GM19043 (cell line): ENCODE measurements at regions not wholly inside any gene's neighbourhood (a gene's known extent, or its start where the extent isn't known, plus 50 kb on each side); places are given as distances from the start of the nearest gene placed in this dataset.

Experiments
- ATAC-seq: cut with Tn5 transposase; IDR thresholded peaks from one replicate; pipeline ENCODE4 v1.9.1; 2021; ENCODE audit warnings: low read depth; ENCODE audit not compliant: unreplicated experiment

DNA sequence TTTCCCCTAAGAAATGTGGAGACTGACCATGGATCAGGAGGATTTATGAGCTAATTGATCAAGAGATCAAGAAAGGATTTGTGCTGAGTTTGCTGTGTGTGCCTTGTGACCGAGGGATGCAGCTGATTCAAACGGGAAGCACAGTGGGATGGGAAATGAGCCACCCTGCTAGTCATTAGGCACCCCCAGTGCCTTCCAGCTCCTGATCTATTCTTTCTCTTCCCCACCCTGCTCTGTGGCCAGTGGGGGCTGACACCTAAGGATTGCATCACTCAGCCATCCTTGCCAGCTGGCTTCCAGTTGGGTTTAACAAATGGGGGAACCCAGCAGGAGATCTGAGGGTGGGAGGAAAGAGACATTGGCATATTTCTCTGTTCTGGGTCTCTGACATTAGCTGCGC, 132.2 kb upstream of the CXCR4 start:
- ATAC-seq, result no peak

DNA sequence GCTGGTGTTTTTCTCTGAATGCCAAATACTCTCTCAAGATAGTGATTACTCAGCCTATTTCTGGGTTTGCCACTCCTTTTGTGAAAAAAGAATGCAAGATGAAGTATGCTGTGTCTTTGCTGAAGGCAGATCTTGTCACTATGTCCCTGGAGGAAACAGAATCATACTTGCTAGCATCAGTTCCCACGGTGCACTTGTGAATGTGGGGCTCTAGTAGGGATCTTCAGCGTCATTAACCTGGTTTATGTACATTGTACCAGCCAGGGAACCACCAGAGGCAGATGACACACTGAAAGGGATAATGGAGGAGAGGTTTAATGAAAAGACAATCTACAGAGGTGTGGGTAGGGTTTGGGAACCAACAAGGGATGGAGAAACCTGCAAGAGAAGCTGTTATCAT, 131.0 kb upstream of the CXCR4 start:
- no peak for ATAC-seq

DNA sequence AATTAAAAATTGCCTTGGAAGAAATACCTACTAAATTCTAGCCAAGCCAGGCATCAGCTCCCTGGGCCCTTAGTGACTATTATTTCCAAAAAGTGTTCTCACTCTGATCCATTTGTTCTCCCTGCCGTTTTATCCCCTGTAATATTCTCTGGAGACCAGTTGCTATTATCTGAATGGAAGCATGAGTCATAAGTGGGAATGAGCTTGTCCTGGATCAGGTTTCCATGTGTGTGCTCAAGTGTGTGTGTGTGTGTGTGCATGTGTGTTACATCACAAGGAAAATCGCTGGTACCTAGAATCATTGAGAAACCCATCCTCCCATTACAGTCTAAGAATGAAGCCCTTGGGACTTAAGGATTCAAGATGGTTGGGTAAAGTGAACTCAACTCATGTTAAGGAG, 130.3 kb upstream of the CXCR4 start:
- ATAC-seq, result no peak

DNA sequence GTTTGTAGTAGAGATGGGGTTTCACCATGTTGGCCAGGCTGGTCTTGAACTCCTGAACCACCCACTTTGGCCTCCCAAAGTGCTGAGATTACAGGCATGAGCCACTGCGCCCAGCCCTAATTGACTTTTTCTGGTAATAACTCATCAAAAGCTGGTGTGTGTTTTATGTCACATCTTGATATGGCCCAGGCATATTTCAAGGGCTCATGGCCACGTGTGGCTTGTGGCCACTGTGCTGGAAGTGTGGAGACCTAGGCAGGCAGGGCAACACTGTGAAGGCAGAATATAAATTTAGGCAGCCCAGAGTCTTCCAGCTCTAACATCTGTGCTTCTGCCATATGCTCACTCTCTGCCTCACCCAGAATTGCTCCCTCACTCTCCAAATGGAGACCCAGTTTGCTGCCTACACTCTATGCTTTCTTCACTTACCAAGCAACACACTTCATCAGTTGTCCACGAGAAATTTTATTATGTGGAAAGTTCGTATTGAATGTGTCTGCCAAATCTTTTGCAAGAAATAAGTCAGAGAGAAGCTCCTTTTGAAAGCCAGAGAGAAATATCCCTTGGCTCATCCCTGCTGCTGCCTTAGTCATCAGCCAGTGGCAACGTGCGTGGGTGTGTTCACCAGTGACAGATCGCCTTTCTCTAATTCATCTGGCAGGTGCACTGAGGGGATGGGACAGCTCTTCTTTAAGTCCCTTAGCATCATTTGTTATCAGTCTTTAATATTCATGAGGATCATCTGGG, 129.4 kb upstream of the CXCR4 start:
- ATAC-seq, result no peak

DNA sequence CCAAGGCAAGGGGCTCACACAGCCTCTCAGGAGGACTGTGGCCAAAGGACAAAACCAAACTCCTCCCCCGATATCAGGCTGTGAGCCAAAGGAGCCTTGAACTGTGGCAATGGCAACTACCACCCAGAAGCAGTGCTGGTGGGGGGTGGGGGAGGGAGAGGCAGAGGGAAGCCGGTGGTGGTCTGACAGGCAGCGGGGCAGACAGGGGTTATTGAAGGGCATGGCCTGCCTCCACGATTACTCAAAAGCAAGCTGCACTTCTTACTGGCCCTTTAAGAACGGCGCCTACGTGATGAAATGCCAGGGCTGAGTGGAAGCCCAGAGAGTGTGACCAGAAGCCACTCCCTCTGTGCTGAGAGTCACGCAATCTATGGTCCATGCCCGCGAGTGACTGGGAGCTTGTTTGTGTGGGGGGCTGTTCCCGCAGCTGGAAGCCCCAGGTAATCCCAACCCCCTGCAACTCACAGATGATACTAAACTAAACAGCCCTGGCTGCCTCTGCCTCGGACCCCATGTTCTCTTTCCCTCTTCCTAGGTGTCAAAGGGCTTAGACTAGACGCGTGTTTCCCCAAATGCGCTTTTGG, 128.2 kb upstream of the CXCR4 start:
- peak; percentile 69 for ATAC-seq

DNA sequence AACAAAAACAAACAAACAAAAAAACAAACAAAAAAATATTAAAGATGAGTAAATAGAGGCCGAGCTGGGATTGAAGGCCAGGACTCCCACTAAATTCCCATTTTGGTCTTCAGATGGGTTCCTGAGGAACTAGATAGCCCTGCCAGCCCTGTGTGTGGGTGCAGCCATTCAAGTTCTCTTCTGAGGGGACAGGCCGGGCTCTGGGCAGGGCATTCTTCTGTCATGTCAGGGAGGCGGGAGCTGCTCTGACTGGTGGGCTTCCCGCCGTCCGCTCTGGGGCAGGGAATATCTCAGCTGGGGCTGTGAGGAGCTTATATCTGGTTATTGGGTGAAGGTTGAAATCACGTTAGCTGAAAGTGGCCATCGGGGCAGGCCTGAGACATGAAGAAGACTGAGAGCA, 127.3 kb upstream of the CXCR4 start:
- ATAC-seq, result no peak

DNA sequence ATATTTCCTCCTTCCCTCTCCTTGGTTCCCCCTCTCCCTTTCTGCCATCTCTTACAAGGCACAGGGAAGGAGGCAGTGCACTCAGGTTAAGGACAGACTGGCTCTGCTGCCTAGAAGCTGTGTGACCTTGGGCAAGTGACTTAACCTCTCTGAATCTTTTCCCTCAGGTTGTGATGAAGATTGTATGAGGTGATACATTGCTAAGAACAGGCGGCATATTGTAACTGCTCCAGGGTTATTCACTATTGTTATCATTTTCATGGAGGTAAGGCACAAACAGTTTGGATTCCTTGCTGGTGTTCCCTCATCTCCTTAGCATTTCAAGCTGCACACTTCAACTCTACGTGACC, 126.6 kb upstream of the CXCR4 start:
- ATAC-seq, result no peak

DNA sequence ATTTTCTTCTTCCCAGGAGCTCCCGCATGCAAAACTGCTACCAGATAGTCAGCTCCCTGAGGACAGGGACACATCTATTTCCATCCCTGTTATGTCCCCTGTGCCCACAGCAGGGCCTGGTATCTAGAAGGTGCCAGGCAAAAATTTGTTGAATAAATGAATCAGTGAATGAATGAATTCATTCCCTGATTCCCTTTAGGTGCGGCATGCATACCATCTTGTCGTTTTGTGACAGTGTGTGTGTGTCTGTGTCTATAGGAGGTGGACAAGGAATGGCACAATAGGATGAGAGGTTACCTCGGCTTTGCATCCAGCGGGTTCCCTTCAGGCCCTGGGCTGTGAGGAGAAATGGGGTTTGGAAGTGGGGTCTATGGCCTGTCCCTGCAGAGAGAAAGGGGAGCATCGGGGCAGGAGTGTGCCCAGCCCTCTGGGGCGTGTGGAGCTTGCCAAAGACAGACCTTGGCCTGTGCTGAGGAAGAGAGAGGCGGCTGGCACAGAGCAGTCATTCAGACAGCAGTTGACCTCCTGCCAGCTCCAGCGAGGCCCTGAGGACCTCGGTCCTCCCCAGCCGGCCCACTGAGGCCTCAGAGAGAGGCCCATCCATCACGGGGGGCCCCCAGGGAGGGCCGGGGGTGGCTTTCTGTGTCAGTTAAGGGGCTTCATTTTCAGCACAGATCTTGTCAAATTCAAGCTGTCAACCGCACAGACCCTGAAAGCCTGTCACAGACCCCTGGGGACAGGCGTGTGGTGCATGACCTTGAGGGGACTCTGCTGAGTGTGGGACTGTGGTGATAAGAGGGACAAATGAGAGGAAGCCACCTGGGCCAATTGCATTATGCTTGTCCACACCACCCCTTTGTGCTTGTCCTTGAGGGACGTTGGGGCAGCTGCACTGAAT, 125.9 kb upstream of the CXCR4 start:
- ATAC-seq, result no peak

DNA sequence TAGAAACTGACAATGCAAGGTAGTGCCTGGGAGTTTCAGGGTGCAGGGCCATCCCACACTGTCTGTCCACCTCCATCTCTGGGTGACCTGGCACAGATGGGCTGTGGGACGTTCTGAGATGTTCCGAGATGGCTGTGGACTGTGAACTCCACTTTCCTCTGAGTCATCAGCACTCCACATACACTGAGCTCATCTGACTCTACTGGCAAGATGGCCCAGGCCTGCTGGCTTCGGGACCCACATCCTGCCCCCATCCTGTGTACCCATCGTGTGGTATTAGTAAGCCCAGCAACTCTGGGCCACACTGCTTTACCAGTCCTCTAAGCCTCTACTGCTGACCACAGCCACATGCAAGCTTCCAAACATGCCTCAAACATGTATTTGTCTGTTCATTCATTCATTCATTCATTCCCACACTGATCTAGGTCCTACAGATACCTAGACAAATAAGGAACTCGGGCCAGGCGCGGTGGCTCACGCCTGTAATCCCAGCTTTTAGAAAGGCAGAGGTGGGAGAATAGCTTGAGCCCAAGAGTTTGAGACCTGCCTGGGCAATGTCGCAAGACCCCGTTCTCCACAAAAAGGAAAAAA, 124.8 kb upstream of the CXCR4 start:
- no peak for ATAC-seq

DNA sequence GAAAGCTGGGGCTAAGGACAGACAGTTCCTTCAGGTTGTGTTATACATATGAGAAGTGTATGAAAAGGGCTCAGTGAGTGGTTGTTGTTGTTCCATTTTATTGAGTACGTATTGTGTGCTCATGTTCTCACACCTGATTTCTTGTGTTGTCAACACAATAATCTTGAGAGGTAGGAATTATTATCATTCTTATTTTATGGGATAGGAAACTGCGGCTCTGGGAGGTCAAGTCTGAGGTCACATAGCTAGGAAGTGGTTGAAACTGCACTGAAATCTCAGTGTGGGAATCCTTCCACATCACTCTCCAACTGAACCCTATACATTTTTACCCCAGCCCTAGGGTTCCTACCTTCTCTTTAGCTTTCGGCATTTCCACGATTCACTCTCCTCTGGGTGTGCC, 124.2 kb upstream of the CXCR4 start:
- no peak for ATAC-seq

DNA sequence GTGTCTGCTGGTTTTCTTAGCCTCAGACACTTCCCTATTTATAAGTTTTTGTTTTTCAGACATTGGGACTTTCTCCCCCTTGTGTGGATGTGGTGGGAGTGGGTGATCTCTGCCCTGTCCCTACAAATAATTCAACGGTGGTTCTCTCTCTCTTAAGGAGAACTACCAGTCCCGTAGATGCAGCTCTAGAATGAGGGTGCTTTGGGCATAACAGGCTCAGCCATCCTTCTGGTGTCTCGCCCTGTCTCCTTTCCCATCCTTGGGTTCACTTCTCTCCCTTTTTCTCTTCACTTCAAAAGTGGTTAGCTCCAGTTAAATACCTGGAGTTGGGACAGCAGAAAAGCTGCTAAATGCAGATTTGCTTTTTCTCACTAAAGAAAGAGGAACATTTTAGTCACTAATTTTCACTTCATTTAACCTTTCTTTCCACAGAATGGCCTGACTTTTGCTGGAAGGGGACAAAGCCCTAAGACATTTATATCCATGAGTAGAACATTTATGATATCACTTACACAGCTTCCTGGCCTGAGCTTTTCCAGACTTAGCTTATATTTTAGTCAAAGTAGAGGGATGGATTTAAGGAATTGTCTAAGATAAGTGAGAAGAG, 121.2 kb upstream of the CXCR4 start:
- ATAC-seq, result no peak

DNA sequence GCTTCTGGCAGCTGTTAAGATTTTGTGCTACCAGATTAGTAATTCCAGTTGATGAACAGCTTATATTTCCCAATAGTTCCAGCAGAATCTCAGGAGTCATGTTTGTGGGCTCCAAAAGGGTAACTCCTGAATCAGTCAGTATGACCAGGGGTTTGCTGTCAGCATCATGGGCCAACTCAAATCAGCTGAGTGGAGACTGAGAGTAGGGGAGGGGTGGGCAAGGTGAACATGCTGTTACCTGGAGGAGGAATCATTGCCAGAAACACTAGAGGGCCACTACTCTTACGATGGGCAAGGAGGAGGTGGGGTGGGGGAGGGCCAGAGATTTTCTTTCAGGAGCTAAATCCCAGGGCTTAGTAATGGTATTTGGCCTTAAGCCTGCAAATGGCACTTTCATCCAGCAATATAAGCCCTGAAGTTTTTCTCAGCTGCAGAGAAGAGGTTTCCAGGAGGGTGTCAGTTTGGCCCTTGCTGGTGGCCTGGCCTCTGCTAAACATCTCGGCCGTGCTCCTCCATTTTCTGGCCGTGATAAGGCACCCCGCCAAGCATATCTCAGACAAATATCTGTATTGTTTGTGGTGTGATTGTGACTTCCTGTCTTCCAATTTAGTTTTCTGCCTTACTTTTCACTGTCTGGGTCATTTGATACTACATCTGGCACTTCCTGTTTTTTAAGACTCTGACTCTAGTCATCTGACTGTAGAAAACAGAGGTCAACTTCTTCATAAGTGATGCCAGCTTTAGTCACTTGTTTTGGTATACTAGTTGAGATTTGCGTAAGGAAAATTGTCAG, 120.5 kb upstream of the CXCR4 start:
- ATAC-seq, result peak; percentile 93

DNA sequence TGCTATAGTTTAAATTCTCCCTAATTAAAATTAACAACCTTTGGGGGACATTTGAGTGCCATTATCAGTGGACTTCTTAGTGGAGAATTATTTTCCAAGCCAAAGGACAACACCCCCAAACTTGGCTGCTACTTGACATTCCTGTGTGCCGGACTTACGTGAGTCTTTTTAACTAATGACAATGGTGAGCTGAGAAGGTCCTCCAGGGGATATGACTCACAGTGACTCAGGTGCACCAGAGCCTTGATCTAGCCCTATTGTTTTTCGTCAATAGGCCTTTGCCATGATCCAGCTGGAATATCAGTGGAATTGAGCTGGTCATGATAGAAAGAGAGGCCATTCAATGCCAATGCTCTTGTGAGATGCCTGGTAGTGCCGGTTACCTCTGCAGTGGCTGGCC, 118.1 kb upstream of the CXCR4 start:
- ATAC-seq, result no peak

DNA sequence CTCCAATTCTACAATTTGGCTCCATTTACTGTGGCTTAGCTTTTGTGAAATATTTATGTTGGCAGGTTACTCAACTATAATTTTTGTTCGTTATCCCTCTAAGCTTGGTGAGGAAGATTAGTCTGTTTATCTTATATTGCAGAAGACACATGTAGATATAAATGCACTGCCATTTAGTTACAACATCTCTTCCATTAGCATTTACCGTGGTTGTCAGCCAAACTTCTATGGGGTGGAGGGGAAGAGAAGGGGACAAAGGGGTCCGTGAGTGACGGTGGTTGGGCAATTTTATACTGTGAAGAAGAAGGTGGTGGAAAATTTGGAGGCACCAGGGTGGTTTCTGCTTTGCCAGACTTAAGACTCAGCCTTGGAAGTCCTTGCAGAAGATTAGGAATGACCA, 117.6 kb upstream of the CXCR4 start:
- no peak for ATAC-seq

DNA sequence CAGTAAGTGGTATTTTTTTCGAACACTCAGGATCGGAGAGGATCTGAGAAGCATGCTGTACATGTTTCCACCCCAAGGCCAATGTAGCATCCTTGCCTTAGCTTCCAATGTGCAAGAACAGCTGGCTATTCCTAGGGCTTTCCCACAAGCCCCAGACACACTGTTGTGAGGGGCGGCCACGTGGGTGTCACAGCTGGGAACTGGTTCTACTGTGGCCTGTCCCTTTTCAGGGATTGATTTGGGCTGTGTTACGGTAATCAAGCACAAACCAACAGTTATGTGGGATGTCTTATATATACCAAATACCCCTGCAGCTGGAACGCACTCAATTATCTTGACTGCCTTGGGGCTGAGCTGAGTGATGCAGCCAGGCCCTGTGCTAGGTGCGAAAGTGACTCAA, 116.3 kb upstream of the CXCR4 start:
- no peak for ATAC-seq

DNA sequence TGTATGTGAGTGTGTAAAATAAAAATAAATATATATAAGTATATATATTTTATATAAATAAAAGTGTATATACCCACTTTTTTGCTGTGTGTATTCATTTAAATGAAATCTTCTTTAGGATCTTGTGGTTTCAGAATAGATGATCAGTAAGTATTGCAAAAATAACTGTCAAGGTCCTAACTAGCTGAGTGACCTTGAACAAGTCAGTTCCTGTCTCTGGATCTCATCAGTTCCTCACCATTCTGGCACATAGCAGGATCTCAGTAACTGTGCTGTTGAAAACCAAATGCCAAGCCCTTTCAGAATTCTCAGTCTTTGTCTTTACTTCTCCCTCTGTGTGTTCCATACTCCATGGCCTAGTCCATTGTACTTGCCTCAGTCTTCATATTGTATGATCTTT, 115.3 kb upstream of the CXCR4 start:
- ATAC-seq, result no peak

DNA sequence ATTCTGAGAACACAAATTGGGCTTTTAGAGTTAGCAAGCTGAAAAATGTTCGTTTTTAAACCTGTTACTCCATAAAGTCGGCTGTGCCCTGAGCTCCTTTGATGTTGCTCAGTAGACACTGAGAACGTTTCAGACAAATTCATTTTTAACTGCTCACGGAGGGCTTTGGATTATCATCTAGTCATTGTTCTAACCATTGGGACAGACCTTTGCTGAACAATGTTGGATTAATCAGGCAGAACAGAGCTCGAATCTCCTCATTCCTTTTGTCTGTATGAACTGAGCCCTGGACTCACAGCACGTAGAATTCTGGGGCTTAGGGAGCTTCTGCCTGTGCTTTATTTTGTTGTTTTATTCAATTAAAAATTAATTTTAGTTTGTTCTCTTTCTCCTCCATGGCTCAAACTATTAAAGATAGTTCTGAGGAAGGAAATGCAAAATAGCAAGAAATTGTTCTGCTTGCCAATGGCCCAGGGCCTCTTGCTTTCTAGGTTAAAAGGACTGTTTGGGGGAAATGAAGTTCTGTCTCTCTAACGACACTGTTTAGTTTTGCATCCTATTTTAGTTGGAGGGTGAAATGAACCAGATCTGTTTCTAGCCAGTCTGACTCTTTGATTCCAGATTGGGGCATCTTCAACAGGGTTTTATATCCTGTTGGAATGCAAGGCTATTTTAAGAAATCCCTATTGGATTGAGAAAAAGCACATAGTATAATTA, 114.7 kb upstream of the CXCR4 start:
- ATAC-seq, result no peak

DNA sequence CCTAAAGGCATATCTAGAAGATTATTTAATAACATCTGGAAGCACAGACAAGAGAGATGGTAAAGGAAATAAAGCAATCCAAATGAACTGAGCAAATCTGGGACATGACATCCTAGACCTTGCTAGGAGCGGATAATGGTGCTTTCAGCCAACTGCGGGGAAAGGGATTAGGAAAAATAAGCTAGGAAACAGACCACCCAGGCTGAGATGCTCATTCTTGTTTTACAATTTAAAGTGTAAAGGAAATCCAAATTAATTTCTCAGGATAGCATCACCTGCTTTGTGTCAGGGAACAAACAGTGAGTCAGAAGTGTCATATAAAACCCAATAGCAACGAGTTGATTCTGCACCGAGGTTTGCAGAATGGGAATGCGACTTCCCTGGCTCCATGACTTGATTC, 112.5 kb upstream of the CXCR4 start:
- ATAC-seq, result no peak

DNA sequence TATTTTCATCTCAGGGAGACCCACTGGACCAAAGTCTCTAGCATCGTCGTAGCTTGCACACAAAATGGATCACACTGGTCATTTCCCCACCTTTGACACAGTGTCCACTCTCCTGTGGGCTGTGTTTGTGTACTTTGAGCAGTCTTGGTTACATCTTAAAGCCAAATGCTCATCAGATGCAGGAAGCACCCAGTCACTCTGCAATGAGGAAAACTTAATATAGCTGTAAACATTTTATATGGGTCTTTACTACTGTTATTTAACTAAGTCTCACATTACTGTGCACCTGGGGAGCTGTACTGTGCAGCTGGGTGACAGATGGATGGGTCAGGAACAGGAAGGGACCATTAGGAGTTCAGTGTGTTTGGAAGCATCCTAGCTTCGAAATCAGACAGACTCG, 109.0 kb upstream of the CXCR4 start:
- no peak for ATAC-seq
